GM21723 (cell line): ENCODE measurements at regions not wholly inside any gene's neighbourhood (a gene's known extent, or its start where the extent isn't known, plus 50 kb on each side); places are given as distances from the start of the nearest gene placed in this dataset.

Experiments
- ATAC-seq: cut with Tn5 transposase; IDR thresholded peaks from one replicate; pipeline ENCODE4 v1.9.1; 2021; ENCODE audit warnings: mild to moderate bottlenecking, moderate library complexity; ENCODE audit not compliant: unreplicated experiment

DNA sequence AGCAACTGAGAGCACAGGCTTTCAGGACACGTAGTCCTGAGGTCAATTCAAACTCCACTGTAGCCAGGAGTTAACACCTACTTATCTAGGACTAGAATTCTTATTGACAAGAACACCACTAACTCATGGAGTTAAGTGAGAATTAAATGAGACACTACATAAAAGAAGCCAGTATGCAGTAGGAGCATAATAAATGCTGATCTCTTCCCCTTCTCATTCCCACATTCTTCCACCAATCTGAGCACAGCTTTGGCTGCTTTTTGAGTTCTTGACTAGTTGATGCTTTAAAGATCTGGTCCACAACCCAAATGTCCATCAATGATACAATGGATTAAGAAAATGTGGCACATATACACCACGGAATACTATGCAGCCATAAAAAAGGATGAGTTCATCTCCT, 55.2 kb downstream of the TTC32 start:
- no peak for ATAC-seq

DNA sequence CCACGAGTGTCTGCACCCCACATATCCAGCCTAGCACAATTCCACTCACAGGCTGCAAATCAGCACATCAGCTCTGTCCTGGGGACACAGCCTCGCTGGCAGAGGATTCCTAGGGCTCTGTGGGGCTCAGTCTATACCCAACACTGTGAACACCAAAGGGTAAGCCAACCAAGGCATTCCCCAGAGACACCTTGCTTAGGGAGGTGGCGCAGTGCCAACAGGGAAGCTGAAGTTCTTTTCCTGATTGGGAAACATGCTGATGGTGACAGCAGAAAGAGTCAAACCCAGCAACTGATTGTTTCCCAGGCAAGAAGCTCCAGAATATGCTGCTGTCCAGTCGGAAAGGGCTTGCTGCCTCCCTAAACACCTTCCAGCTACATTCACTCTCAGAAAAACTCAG, 55.8 kb downstream of the TTC32 start:
- ATAC-seq: no peak

DNA sequence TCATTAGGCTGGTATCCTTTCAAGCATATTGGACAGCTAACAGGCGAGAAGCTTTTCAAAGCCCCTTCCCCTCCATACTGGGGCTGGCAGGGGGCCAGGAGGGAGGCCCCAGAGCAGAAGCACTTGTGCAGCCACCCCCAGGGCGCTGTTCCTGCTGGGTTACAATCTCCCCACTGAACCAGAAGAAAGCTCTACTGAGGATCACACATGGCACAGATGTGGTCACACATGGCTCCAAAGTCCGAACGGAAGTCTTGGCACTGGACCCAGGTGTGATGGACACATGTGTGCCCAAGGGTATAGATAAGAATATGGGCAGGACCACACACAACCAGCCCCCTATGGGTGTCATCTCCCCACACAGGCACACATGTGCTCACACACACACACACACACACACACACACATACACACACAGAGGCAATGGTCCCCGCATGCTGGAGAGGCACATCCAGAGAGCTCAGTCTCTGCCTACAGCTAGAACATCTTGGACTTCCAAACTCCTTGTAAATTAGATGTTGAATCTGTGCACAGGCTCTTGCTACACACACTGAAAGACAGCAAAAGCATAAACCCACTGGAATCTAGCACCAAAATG, 56.4 kb downstream of the TTC32 start:
- ATAC-seq: no peak

DNA sequence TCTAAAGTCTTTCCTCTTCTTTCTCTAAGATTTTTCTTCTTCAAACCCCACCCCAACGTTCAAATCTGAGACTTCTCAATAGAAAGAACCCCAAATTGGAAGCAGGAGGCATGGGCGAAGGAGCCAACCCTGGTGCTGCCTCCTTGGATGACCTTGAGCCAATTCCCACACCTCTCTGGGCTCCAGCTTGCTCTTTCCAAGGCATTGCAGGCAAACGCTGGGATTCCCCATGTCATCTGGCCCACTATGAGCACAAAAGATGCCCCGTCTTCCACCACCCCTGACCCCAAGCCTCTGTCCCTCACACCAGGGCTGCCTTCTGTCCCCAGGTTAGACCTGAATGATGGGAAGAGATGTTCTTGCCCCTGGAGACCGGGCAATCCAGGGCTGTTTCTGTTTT, 57.0 kb downstream of the TTC32 start:
- ATAC-seq: no peak

DNA sequence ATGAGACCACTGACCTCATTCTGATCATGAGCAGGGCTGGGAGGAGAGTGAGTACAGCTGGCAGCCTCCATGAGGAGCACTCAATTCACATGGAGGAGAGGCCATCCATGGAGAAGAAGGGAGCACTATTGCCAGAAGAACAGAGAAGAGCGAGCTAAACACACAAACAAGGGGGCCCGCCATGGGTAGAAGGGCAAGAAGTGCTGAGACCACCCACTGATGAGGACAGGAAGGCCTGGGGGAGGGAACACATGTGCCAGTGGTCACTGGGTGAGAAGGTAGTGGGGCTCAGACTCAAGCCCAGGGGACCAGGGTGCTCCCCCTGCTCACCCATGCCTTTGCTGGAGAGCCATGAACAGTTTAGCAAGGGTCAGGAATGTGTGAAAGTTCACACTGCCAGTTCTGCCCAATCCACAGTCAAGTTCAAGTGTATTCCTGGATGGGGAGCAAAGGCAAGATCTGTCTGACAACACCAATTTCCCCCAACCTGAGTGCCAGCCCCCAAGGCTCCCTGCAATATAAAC, 57.7 kb downstream of the TTC32 start:
- no peak for ATAC-seq

DNA sequence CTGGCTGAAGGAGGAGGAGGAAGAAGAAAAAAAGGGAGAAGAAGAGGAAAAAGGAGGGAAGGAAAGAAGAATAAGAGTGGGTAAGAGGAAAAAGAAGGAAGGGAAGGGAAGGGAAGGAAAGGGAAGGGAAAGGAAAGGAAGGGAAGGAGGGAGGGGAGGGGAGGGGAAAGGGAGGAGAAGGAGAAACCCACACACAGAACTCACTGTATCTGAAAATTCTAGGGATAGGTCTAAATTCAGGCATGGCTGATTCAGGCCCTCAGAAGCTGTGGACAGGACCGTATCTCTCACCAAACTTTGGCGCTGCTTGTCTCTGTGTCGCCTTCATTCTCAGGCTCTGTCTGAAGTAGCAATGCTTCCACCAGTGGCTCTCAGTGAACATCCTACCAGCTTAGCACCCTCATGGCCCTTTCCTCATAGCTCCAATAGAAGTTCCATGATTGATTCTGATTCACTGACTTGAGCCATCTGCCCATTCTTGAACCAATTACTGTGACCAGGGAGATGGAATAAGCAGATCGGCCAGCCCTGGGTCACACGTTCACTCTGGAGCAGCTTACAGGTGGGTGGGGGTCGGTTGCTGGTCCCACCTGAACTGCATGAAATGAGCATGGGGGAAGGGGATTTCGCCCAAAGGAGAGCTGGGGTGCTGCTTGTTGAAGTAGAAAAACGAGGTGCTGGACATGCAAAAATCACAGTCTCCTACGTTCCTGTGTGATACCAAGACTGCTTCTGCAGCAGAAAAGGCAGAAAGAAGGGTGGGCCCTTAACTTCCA, 59.7 kb downstream of the TTC32 start:
- no peak for ATAC-seq

DNA sequence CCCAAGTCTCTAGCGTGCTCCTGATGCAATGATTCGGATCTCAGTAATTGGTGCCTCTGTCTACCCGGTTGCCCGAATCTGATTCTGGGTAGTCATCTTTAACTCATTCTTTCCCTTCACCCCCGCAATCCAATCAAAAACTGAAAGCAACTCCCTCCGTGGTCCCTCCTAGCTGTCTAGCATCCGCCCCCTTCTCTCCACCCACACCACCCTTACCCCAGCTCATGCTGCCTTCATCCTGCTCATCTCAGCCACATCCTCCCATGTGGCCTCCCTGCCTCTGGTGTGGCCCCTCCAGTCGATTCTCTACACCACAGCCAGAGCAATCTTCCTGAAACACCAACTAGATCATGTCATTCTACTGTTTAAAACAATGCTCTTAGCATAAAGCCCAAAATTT, 62.3 kb downstream of the TTC32 start:
- ATAC-seq: no peak

DNA sequence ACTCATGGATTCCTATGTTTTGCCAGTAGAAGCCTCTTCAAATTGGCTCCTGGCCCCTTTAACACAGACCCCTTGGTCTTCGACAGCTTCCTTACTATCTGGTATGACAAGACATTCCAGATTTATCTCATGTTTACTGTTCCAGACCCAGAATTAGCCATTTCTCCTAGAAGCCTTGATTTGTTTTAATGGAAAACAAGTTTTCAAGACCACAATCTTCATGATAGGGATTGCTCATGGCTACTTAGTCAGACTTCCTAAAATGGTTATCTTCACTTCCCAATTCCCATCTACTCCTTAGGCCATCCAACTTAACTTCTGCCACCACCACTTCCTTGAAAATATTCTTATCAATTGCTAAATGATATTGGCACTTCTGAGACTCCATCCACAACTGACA, 63.2 kb downstream of the TTC32 start:
- ATAC-seq: no peak

DNA sequence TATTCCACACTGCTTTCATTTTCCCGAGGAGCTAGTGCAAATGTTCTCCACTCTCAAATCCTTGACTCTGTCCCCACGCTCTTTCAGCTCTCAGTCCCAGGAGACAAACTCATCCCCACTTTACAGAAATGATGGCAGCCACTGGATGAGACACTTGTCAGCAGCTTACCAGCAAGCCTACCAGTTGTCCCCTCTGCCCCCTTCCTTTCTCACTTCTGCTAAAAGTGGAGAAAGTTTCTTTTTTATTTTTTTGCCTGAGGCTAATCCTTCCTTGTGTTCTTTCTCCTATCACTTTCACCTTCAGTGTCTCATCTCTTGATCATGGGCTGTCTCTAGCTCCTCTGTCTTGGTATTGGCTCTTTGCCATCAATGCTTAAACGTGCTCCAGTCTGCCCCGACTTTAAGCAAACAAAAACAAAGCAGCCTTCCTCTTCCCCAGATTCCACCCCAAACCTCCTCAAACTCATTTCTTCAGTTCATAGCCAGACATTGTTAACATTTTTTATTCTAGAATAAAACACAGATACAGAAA, 64.5 kb downstream of the TTC32 start:
- ATAC-seq: no peak

DNA sequence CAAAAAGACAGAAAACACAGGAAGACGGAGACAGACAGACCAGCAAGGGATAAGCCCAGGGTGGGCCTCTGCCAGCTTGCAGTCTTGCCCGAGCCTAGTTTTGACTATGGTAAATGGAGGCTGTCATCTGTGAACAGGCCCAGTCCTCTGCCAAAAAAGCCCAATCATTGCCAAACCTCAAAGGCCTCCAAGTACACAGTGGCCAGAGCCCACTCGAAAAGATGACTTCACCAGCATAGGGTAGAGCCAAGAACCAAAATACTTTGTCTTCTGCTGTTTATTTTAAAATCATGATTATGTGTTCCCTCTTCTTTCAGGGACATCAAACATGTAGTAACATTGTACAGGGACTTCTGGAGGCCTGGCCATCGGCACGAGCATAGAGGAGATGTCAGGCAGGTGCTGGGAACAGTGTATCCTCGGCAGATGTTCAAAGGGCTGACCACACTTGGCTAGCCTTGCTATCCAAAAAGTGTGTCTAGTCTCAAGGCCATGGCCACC, 66.0 kb downstream of the TTC32 start:
- ATAC-seq: no peak

DNA sequence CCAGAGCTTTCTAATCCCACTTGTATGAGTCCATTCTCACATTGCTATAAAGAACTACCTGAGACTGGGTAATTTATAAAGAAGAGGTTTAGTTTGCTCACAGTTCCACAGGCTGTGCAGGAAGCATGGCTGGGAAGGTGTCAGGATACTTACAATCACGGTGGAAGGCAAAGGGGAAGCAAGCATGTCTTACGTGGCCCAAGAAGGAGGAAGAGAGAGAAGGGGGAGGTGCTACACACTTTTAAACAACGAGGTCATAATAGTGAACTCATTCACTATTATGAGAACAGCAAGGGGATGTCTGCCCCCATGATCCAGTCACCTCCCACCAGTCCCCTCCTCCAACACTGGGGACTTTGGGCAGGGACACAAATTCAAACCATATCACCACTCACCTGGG, 67.8 kb downstream of the TTC32 start:
- ATAC-seq: no peak

DNA sequence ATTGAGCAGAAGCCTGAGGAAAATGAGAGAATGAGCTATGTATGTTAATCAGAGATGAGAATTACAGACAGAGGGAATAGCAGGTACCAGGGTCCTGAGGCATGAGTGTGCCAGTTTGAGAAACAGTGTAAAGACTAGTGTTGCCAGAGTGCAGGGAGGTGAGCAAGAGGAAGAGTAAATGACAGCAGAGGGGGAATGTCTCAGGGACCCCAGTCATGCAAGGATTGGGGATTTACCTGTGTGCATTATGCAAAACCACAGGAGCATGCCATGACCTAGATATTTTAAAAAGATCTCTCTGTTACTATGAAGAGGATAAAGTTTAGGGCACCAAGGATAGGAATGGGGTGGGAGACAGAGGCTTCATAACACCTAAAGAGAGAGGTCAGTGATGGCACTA, 72.1 kb downstream of the TTC32 start:
- ATAC-seq: no peak

DNA sequence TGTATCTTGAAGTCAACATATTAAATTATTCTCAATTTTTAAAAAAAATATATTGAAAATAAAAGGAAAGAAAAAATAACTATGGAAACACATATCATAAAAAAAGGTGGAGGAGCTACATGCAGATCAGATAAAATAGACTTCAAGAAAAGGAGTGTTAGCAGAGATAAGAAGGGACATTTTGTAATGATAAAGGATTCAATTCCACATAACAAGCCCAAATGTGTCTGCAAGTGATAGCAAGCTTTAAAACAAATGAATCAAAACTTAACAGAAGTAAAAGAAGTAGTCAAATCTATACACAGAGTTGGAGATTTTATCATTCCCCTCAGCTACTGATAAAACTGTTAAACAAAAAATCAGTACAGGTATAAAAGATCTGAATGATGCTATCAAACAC, 74.9 kb downstream of the TTC32 start:
- ATAC-seq: no peak

DNA sequence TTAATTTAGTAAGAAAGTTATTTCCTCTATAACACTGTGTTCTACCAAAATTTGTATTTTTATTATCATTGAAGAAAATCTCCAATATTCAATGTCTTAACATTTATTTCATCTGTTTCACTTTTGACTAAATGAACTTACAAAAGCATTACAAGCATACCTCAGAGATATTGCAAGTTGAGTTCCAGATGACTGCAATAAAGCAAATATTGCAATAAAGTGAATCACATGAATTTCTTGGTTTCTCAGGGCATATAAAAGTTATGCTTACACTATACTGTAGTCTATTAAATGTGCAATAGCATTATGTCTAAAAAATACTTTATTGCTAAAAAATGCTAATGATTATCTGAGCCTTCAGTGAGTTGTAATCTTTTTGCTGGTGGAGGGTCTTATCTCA, 78.3 kb downstream of the TTC32 start:
- ATAC-seq: no peak

DNA sequence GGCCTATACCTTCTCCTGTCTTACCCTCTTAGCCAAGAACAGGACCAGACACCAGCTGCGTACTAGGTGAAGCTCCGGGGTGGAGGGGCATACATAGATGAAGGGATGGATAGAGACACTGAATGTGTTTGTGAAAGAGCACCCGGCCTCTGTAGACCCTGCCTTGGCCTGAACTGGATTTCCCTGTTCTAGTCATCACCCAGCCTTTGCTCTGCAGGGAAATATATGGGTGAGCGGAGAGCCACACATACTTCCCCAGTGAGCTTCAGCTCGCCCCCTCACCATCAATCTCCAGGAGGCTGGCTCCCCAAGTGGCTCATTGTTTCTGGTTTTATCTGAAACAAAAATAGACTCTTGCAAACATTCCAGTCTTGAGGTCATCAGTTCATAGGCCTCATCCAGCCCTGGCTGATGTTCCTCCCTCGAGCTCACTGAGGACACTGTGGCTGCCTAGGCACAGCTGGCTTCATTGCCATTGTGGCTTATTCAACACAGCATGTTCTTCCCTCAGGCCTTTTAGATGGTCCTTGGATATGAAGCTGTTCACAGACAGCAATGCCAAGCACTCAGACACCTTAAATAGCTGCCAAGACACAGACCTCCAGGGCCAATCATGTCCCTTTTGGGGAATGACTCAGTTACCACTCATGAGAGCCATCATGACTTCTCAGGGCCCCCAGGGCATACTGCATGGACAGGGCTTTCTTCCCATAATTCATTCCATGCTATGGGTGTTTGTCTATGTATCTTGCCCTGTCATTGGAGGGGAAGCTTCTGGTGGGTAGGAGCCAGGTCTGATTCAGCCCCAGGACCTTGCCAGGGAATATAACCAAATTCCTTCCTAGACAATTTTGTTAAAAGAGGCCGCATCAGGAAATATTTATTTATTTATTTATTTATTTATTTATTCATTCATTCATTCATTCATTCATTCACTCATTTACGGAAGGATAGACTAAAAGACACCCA, 82.4 kb downstream of the TTC32 start:
- no peak for ATAC-seq

DNA sequence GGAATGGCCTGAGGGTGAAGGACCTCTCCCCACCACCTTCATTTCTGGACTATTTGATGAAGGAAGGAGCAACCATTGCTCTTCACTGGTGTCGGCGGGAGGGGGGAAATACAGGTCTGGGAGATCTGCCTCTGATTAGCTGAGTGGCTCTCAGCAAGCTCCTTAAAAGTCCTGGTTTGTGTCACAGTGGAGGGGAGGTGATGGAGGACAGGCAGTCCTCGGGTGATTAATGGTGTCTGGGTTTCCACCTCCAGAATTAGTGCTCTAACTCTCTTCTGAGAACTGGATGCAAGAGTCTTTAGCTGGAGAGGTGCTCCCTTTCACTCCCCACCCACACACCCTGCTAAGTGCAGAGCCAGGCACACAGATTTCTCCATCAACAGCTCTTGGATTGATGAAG, 83.2 kb downstream of the TTC32 start:
- no peak for ATAC-seq

DNA sequence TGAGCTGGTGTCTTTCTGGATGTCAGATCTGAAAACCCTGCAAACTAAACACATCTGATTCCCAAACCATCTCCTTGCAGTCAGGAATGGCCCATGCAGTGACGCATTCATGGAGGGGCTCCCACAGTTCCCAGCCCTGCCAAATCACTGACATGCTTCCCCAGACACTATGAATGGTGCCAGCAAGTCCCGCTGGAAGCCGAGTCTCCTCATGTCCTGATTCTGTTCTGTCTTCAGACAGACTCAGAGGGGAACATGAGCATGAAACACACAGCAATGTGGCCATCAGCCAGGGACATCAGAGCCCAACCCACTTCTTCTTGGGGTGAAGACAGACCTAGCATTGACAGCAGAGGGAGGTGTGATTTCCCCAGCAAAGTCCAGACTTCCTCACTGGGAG, 83.7 kb downstream of the TTC32 start:
- ATAC-seq: no peak

DNA sequence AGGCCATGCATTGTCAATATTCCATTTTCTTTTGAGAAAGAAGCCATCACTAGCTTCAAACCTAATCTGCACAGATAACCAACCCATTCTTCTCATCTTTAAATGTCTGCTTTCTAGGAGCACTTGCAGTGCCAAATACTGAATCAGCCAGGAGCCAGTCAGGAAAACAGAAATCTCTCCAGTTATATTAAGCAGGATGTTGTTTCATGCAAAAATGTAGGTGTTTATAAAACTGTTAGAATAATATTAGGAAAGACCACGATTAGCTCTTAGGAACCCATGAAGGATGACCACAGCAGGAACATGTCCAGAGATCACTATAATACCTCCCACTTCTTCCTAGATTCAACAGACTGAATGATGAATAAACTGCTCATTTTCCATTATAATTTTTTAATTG, 86.0 kb downstream of the TTC32 start:
- ATAC-seq: no peak

DNA sequence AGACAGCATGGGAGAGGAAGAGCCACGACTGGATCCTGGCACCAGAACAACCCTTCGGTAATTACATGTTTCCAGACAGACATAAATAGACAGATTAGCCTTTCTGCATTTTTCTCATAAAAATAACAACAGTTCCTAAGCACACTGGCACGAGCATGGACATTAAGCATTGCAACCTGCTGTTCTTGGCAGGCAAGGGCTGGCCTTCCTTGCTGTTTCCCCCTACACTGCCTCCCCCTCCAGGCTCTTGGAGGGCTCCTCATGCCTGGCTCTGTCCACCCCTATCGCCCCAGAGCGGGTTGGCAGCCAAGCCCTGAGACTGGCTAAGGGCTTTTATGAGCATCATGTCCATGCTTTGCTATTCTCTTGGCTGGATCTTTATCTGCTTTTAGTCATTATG, 89.6 kb downstream of the TTC32 start:
- no peak for ATAC-seq

DNA sequence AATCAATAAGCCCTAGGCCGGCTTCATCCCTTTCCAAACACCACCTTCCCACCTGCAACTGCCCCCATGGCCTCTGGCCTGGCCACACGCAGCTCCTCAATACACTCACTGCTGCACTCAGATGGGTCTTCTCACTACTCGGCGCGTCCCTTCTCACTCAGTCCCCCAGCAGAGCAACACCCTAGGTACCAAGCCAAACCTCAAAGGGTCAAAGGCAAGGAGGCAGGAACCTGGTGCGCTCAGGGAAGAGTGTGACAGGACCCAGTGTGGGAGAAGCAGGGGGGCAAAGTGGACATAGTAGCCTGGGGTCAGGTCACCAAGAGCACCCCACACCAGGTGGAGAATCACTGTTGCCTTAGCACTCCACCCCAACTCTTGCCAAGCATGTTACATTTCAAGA, 90.6 kb downstream of the TTC32 start:
- no peak for ATAC-seq

DNA sequence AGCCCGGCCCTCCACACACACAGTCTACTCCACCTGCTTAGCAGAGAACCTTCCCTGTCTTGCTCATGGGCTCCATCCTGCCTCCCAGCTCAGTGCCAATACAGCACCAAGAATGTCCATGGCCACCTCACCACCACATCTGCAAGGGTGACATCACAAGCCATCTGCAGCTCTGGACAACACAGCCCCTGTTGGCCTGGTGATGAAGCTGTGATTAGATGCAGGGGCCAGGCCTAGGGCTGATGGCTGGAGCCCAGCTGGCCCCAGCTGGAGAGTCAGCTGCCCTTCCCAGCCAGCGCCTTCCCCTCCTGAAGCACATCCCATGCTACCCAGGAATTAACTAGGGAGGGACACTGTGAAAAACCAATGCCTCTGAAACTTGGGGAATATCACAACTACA, 91.1 kb downstream of the TTC32 start:
- ATAC-seq: peak; percentile 14
